K562 (cell line): ENCODE measurements at regions not wholly inside any gene's neighbourhood (a gene's known extent, or its start where the extent isn't known, plus 50 kb on each side); places are given as distances from the start of the nearest gene placed in this dataset.

Experiments
- ATAC-seq: fragments of 200-7000 bp; cut with Tn5 transposase; 3 replicates; pipeline ENCODE4 v1.9.1; 2020; ENCODE audit warnings: moderate library complexity
- BruUV-seq: library from RNA; stranded (reverse); fragments of 400-500 nt; replicated peaks from 2 replicates; lab custom pipeline; 2021; lab: Mats Ljungman, UMichigan
- CTCF ChIA-PET: fragments of 300-600 bp; formaldehyde crosslinking; extraction: SDS; loops from one replicate; lab custom pipeline; 2021; ENCODE audit warnings: low intra/inter-chr PET ratio; lab: Yijun Ruan, JAX
- POLR2A ChIA-PET: fragments of 300-600, 350-650 bp; sonication (Branson Sonifier 250); formaldehyde crosslinking; extraction: SDS; loops from one replicate; lab custom pipeline; 2021; ENCODE audit warnings: antibody characterized with exemption, inconsistent platforms; lab: Yijun Ruan, JAX
- DNase-seq, 4 experiments: peaks; one replicate each; pipeline versions ENCODE4 v3.0.0 to v3.0.0-alpha.2; 2011 to 2018; ENCODE audit warnings: low spot score in 3 of 4, mixed read lengths in 3 of 4; ENCODE audit errors: extremely low read depth in 1 of 4
- FAIRE-seq: peaks from 2 replicates; lab custom pipeline; 2011; peaks lifted over from hg19 to GRCh38; lab: Jason Lieb, UNC
- H2AFZ ChIP-seq: 2 replicates; pipeline ENCODE4 v1.6.0; 2011; ENCODE audit warnings: low read depth, low read length, control low read depth, inconsistent platforms
- H3K27ac ChIP-seq: fragments of 200-600 bp; 3 replicates; pipeline ENCODE4 v1.8.0; 2011; ENCODE audit warnings: low read depth, mild to moderate bottlenecking, control low read depth, inconsistent platforms, low read length, moderate library complexity, mixed read lengths; ENCODE audit errors: extremely low read depth
- H3K27me3 ChIP-seq, 2 experiments: fragments of 300-600 bp in 1 of 2; 2 replicates in 1 of 2; 3 replicates in 1 of 2; pipeline versions ENCODE4 v1.6.0 to v1.8.0; 2011; ENCODE audit warnings: inconsistent platforms in 2 of 2, low read length in 2 of 2, mild to moderate bottlenecking in 1 of 2, mixed read lengths in 1 of 2, moderate library complexity in 1 of 2; ENCODE audit not compliant: control insufficient read depth in 2 of 2, insufficient read depth in 2 of 2
- H3K36me3 ChIP-seq: fragments of 300-600 bp; 3 replicates; pipeline ENCODE4 v1.8.0; 2011; ENCODE audit warnings: mild to moderate bottlenecking, low read length, inconsistent platforms; ENCODE audit not compliant: control insufficient read depth, insufficient read depth
- H3K4me1 ChIP-seq, 2 experiments: fragments of 200-600 bp in 1 of 2; replicated peaks in 1 of 2; 2 replicates in 1 of 2; 3 replicates in 1 of 2; pipeline versions ENCODE4 v1.5.1 to v1.8.0; 2011; ENCODE audit warnings: inconsistent platforms in 2 of 2, low read length in 2 of 2, mild to moderate bottlenecking in 1 of 2, mixed read lengths in 1 of 2, moderate library complexity in 1 of 2; ENCODE audit not compliant: control insufficient read depth in 2 of 2, insufficient read depth in 2 of 2
- H3K4me2 ChIP-seq: 2 replicates; pipeline ENCODE4 v1.6.1; 2011; ENCODE audit warnings: low read length, control low read depth, inconsistent platforms, mixed read lengths; ENCODE audit not compliant: insufficient read depth
- H3K4me3 ChIP-seq: fragments of 200-600 bp; sonication (generic), shearing (Covaris generic); 2 replicates; pipeline ENCODE4 v1.5.1; 2016; ENCODE audit warnings: control low read depth, inconsistent platforms
- H3K79me2 ChIP-seq: fragments of 200-600 bp; 3 replicates; pipeline ENCODE4 v1.8.0; 2011; ENCODE audit warnings: low read length, inconsistent platforms; ENCODE audit not compliant: control insufficient read depth, insufficient read depth
- H3K9ac ChIP-seq, 2 experiments: 2 replicates each; pipeline versions ENCODE4 v1.6.0 to v1.6.1; 2011; ENCODE audit warnings: low read depth in 2 of 2, low read length in 2 of 2, control low read depth in 1 of 2, inconsistent platforms in 1 of 2, mild to moderate bottlenecking in 1 of 2, mixed read lengths in 1 of 2; ENCODE audit not compliant: insufficient read depth in 1 of 2
- H3K9me1 ChIP-seq: one replicate; pipeline ENCODE4 v1.6.0; 2011; ENCODE audit warnings: inconsistent platforms, mild to moderate bottlenecking, low read length, moderate library complexity; ENCODE audit not compliant: control insufficient read depth, insufficient read depth
- H3K9me3 ChIP-seq: replicated peaks from 2 replicates; pipeline ENCODE4 v1.5.1; 2011; ENCODE audit warnings: low read depth, low read length, inconsistent platforms; ENCODE audit not compliant: control insufficient read depth, insufficient read depth
- H4K20me1 ChIP-seq: replicated peaks from 2 replicates; pipeline ENCODE4 v1.6.1; 2011; ENCODE audit warnings: low read length, inconsistent platforms, mixed read lengths; ENCODE audit not compliant: control insufficient read depth, insufficient read depth
- CHD1 ChIP-seq: fragments of 200-600 bp; sonication (generic); IDR thresholded peaks from one replicate; pipeline ENCODE4 v1.6.1; 2012; ENCODE audit warnings: mild to moderate bottlenecking, moderate library complexity, low read length, inconsistent platforms
- ILF3 ChIP-seq: fragments of 450-650 bp; IDR thresholded peaks from 2 replicates; pipeline ENCODE4 v1.6.1; 2018; ENCODE audit warnings: antibody characterized with exemption, mild to moderate bottlenecking, moderate library complexity, borderline replicate concordance
- MAFK ChIP-seq: IDR thresholded peaks from 2 replicates; pipeline ENCODE4 v1.6.1; 2011; ENCODE audit warnings: low read length, improper control_type of control experiment
- PHF21A ChIP-seq: fragments of 450-650 bp; IDR thresholded peaks from 2 replicates; pipeline ENCODE4 v1.6.1; 2017; ENCODE audit warnings: low read depth, borderline replicate concordance
- POU5F1 ChIP-seq: fragments of 150-350 bp; IDR thresholded peaks from 2 replicates; pipeline ENCODE4 v1.6.1; 2014; ENCODE audit warnings: borderline replicate concordance, low read length, low read depth, mild to moderate bottlenecking; ENCODE audit not compliant: partially characterized antibody
- PTBP1 ChIP-seq: fragments of 200-400 bp; formaldehyde crosslinking; IDR thresholded peaks from 2 replicates; pipeline ENCODE4 v1.6.1; 2017; ENCODE audit warnings: low read depth, low read length
- SLC30A9 ChIP-seq: fragments of 250-450 bp; sonication (Bioruptor Pico); IDR thresholded peaks from 2 replicates; pipeline ENCODE4 v1.8.0; 2022; ENCODE audit warnings: mild to moderate bottlenecking, moderate library complexity
- TARDBP ChIP-seq: fragments of 450-650 bp; IDR thresholded peaks from 2 replicates; pipeline ENCODE4 v1.6.1; 2016
- TRIM28 ChIP-seq: fragments of 450-650 bp; IDR thresholded peaks from 2 replicates; pipeline ENCODE4 v1.6.1; 2017
- ZNF165 ChIP-seq: fragments of 250-450 bp; sonication (Bioruptor Pico); IDR thresholded peaks from 2 replicates; pipeline ENCODE4 v1.4.0; 2020; ENCODE audit warnings: borderline replicate concordance
- ZNF354B ChIP-seq: fragments of 250-450 bp; sonication (Bioruptor Pico); IDR thresholded peaks from 2 replicates; pipeline ENCODE4 v1.4.0; 2020
- ZNF384 ChIP-seq: IDR thresholded peaks from 2 replicates; pipeline ENCODE4 v1.6.1; 2012; ENCODE audit warnings: low read depth, low read length, improper control_type of control experiment
- ZNF445 ChIP-seq: fragments of 250-450 bp; sonication (Bioruptor Pico); IDR thresholded peaks from 2 replicates; pipeline ENCODE4 v1.4.0; 2020; ENCODE audit warnings: low read depth, mild to moderate bottlenecking, moderate library complexity
- WGBS: fragments of 100-300 bp; shearing (Covaris generic); methylation state at CpG from one replicate; pipeline ENCODE4 v1.1.6; 2016; ENCODE audit warnings: low coverage, mixed read lengths; ENCODE audit not compliant: insufficient coverage; ENCODE audit errors: missing lambda C conversion rate; 5-methylcytosine and 5-hydroxymethylcytosine counted together
- in situ Hi-C: fragments of 300-500 bp; cut with MboI; formaldehyde crosslinking; loops from 4 replicates; pipeline ENCODE4 v1.15.0; 2018; ENCODE audit warnings: inconsistent platforms, mixed read lengths
- intact Hi-C: fragments of 100-400 bp; cut with micrococcal nuclease; formaldehyde crosslinking; loops from 2 replicates; pipeline ENCODE4 v1.14.2; 2022
- TF ChIP-seq, protein P1 (sequence below), 2 experiments: fragments of 450-650 bp; IDR thresholded peaks; 2 replicates each; pipeline ENCODE4 v1.6.1; 2016
- TF ChIP-seq, protein P2 (sequence below): sonication (generic); IDR thresholded peaks from 2 replicates; pipeline ENCODE4 v1.6.1; 2016
- TF ChIP-seq, protein P3 (sequence below): fragments of 250-450 bp; sonication (Bioruptor Pico); IDR thresholded peaks from 2 replicates; pipeline ENCODE4 v1.8.0; 2021; ENCODE audit warnings: borderline replicate concordance, mild to moderate bottlenecking, moderate library complexity; ENCODE audit not compliant: poor library complexity, severe bottlenecking

DNA sequence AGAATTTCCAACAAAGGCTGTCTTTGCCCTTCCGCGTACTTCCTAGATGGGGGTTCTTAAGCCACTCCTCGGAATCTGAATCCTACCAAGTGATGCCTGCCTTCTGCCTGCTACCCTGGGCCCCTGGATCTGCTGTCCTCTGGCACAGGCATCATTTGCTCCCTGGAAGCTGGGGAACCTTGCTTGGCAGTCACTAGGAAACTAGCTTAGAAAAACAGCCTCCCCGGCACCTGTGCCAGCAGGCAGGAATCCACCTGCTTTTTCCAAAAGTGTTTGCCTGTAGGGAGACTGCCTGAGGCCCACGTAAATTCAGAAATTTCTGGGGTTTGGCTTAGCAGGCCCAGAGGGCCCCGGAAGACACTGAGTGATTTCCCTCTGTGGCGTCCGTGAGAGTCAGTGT lies 442.4 kb downstream of the TSHZ3 start:
- Histone ChIP-seq H3K27me3 (peaks cover 0 to 9% of the 10 kb centered on the region in 2 experiments; a peak in 1 of 5 replicates), H3K79me2 (no peaks in the 10 kb centered on the region), H2AFZ (no peak overlapping the region), H3K9me1 (no peaks in the 10 kb centered on the region), H3K27ac (no peak overlapping the region), H4K20me1 (no peaks in the 10 kb centered on the region), H3K9ac (no peak overlapping the region), H3K4me1 (peaks cover 0 to 5% of the 10 kb centered on the region in 2 experiments; a peak in 2 of 5 replicates), H3K4me3 (no peak overlapping the region), H3K36me3 (no peaks in the 10 kb centered on the region), H3K4me2 (no peak overlapping the region), H3K9me3 (no peaks in the 10 kb centered on the region; the same call in 1 of the 2 replicates)
- ATAC-seq (no peak), DNase-seq (no peak), FAIRE-seq (no peak)
- BruUV-seq: no TSS peak
- in situ Hi-C loops: no loop called here
- ChIA-PET POLR2A (interaction anchor here (0.6 kb wide), 1 partner anchor 27 kb away, joined by 3 read pairs; no protein-coding TSS in a partner anchor), CTCF (no interaction called here)
- intact Hi-C loops: no loop called here
- 14% methylated on average over 8 of the region's 8 CpGs for WGBS
- no peak for TF ChIP-seq ZNF445 (CRISPR knock-in tag)

DNA sequence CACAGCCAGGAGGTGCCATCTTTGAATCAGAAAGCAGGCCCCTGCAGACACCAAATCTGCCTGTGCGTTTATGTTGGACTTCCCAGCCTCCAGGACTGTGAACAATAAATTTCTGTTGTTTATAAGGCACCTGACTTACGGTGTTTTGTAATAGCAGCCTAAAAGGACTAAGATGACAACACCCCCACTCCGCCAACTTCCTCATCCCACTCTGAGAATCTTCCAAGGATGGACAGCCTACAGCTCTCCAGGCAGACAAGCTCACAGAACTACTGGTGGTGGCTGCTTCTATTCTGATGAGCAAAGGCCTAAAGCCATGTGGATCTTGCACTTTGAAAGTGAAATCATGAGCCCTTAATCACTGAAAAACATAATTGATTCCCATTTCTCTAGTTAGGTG lies 449.2 kb downstream of the TSHZ3 start:
- no peak overlapping the region for H3K27ac ChIP-seq
- H3K27me3 ChIP-seq: no peaks in the 10 kb centered on the region
- H3K79me2 ChIP-seq: no peaks in the 10 kb centered on the region
- no peak overlapping the region for H3K9ac ChIP-seq
- WGBS: 0% methylated on average over 3 of the region's 3 CpGs
- FAIRE-seq: no peak
- no peaks in the 10 kb centered on the region for H3K9me1 ChIP-seq
- no TSS peak for BruUV-seq
- no peak overlapping the region for H2AFZ ChIP-seq
- in situ Hi-C loops (no loop called here), intact Hi-C loops (no loop called here)
- DNase-seq: no peak
- no peaks in the 10 kb centered on the region for H3K4me1 ChIP-seq
- H3K4me3 ChIP-seq: no peak overlapping the region
- no peaks in the 10 kb centered on the region for H3K9me3 ChIP-seq
- no peaks in the 10 kb centered on the region for H4K20me1 ChIP-seq
- no peak overlapping the region for H3K4me2 ChIP-seq
- no peak for ATAC-seq
- ChIA-PET CTCF (no interaction called here), POLR2A (interaction anchor here (0.5 kb wide), 1 partner anchor 1197 kb away, joined by 3 read pairs; no protein-coding TSS in a partner anchor)
- no peaks in the 10 kb centered on the region for H3K36me3 ChIP-seq
- TF ChIP-seq ZNF354B (CRISPR knock-in tag) (no peak), TRIM28 (no peak), SLC30A9 (no peak), PHF21A (no peak), TARDBP (no peak), CHD1 (no peak), MAFK (no peak), ZNF165 (CRISPR knock-in tag) (no peak), ILF3 (no peak), ZNF384 (no peak), PTBP1 (no peak), POU5F1 (no peak)
- TF ChIP-seq, protein P1, sequence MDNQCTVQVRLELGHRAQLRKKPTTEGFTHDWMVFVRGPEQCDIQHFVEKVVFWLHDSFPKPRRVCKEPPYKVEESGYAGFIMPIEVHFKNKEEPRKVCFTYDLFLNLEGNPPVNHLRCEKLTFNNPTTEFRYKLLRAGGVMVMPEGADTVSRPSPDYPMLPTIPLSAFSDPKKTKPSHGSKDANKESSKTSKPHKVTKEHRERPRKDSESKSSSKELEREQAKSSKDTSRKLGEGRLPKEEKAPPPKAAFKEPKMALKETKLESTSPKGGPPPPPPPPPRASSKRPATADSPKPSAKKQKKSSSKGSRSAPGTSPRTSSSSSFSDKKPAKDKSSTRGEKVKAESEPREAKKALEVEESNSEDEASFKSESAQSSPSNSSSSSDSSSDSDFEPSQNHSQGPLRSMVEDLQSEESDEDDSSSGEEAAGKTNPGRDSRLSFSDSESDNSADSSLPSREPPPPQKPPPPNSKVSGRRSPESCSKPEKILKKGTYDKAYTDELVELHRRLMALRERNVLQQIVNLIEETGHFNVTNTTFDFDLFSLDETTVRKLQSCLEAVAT (IDR thresholded peaks at IDR 0.05): no peak
- TF ChIP-seq, protein P2, sequence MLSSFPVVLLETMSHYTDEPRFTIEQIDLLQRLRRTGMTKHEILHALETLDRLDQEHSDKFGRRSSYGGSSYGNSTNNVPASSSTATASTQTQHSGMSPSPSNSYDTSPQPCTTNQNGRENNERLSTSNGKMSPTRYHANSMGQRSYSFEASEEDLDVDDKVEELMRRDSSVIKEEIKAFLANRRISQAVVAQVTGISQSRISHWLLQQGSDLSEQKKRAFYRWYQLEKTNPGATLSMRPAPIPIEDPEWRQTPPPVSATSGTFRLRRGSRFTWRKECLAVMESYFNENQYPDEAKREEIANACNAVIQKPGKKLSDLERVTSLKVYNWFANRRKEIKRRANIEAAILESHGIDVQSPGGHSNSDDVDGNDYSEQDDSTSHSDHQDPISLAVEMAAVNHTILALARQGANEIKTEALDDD: no peak
- TF ChIP-seq, protein P3, sequence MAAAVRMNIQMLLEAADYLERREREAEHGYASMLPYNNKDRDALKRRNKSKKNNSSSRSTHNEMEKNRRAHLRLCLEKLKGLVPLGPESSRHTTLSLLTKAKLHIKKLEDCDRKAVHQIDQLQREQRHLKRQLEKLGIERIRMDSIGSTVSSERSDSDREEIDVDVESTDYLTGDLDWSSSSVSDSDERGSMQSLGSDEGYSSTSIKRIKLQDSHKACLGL: no peak
